Activated T-helper 2 cell treated with anti-CD3 and anti-CD28 coated beads, Interferon-gamma antibody, Interleukin-2, Interleukin-4, amounts not matched to agents 10 μg/mL and 5 μg/mL and 100 μg/mL, durations not matched to agents 14 hours and 24 hours and 36 hours (primary cell): ENCODE measurements at regions not wholly inside any gene's neighbourhood (a gene's known extent, or its start where the extent isn't known, plus 50 kb on each side); places are given as distances from the start of the nearest gene placed in this dataset.

ENCODE experiments used
- DNase-seq: peaks from one replicate; pipeline ENCODE4 v3.0.0; 2021; ENCODE audit warnings: low spot score
- H3K27ac Mint-ChIP-seq: one replicate; pipeline ENCODE4 v1.8.0; 2021; ENCODE audit warnings: mixed read lengths
- H3K27me3 Mint-ChIP-seq: one replicate; pipeline ENCODE4 v1.8.0; 2021; ENCODE audit warnings: low read depth, mixed read lengths
- H3K36me3 Mint-ChIP-seq: one replicate; pipeline ENCODE4 v1.8.0; 2021; ENCODE audit warnings: low read depth, mixed read lengths
- H3K4me1 Mint-ChIP-seq: one replicate; pipeline ENCODE4 v1.8.0; 2021; ENCODE audit warnings: low read depth, mixed read lengths
- H3K4me3 Mint-ChIP-seq: one replicate; pipeline ENCODE4 v1.8.0; 2021; ENCODE audit warnings: low read depth, mild to moderate bottlenecking, moderate library complexity, mixed read lengths
- H3K9me3 Mint-ChIP-seq: one replicate; pipeline ENCODE4 v1.8.0; 2021; ENCODE audit warnings: mixed read lengths
- intact Hi-C: fragments of 100-400 bp; cut with micrococcal nuclease; formaldehyde crosslinking; loops from one replicate; pipeline ENCODE4 v1.15.1; 2023

DNA sequence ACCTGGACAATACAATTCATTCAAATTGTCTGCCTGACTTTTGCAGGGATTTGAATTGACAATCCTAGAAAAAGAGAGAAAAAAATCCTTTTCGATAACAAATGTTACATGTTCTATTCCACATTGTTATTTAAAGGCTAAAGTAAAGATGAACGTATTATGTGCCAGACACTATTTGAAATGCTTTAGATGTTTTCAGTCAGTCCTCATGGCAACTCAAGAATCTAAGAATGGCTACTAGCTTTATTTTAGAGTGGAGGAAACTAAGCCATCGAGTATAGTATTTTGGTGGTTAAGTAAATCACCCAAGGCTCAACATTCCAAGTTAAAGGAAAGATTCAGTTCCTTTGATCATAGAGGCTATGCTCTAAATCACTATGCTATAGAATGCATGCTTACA is 558.6 kb upstream of the MAN1A1 start:
- DNase-seq: no peak
- H3K4me3 Mint-ChIP-seq: no peak overlapping the region
- H3K9me3 Mint-ChIP-seq: no peaks in the 10 kb centered on the region
- H3K27ac Mint-ChIP-seq: no peak overlapping the region
- no peaks in the 10 kb centered on the region for H3K4me1 Mint-ChIP-seq
- no peaks in the 10 kb centered on the region for H3K36me3 Mint-ChIP-seq
- intact Hi-C loops: no loop called here
- H3K27me3 Mint-ChIP-seq: peaks cover 1% of the 10 kb centered on the region

DNA sequence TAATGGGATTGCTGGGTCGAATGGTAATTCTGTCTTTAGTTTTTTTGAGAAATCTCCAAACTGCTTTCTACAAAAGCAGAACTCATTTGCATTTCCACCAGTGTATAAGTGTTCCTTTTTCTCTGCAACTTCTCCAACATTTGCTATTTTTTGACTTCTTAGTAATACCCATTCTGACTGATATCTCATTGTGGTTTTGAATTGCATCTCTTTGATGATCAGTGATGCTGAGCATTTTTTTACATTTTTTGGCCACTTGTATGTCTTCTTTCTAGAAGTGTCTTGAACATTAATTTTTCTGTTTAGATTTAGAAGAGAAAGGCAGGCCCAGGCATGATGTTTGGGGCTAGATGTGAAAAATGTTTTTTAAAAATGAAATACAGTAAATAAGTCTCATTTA is 553.1 kb upstream of the MAN1A1 start:
- Mint-ChIP-seq H3K4me1 (peaks cover 1% of the 10 kb centered on the region), H3K4me3 (no peak overlapping the region), H3K36me3 (no peaks in the 10 kb centered on the region), H3K27ac (no peak overlapping the region), H3K9me3 (no peaks in the 10 kb centered on the region), H3K27me3 (peaks cover 1% of the 10 kb centered on the region)
- DNase-seq: no peak
- intact Hi-C loops: no loop called here

DNA sequence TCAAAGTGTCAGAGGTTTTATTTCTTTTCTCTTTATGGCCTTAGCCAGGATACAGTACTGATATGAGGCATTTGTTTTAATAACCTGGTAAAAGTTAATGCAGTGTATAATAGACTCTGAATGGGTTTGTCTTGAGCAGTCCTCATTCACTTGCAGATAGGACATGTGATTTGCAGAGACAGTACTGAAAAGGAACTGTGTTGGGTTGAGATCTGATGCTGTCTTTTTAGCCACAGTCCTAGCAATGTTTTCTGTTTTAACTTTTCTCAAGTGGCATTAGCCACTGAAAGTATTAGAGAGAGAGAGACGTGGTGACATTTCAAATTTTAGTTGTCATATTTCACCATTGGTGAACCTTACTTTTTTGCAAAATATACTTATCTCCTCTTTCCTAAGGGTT is 547.2 kb upstream of the MAN1A1 start:
- Mint-ChIP-seq H3K27me3 (no peaks in the 10 kb centered on the region), H3K36me3 (no peaks in the 10 kb centered on the region), H3K4me1 (peaks cover 2% of the 10 kb centered on the region), H3K4me3 (no peak overlapping the region), H3K9me3 (no peaks in the 10 kb centered on the region), H3K27ac (no peak overlapping the region)
- no peak for DNase-seq
- intact Hi-C loops: no loop called here

DNA sequence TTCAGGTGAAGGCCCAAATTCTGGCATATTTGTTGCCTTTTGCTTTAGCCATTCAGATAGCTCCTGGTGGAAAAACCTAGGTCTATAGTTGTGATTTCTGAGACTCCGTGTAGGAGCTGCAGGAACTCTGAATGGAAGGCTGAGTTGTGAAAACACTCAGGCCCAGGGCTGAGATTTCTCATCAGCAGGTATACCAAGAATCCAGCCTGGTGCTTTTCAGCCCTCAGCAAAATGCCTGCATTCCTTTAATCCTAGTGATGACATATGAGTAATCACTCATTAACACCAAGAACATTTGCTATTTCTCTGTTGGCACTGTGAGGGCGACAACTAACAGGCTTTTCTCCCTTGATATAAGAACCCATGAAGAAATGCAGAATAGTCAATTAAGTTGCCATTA is 546.1 kb upstream of the MAN1A1 start:
- H3K9me3 Mint-ChIP-seq: no peaks in the 10 kb centered on the region
- no peaks in the 10 kb centered on the region for H3K36me3 Mint-ChIP-seq
- no peak overlapping the region for H3K27ac Mint-ChIP-seq

DNA sequence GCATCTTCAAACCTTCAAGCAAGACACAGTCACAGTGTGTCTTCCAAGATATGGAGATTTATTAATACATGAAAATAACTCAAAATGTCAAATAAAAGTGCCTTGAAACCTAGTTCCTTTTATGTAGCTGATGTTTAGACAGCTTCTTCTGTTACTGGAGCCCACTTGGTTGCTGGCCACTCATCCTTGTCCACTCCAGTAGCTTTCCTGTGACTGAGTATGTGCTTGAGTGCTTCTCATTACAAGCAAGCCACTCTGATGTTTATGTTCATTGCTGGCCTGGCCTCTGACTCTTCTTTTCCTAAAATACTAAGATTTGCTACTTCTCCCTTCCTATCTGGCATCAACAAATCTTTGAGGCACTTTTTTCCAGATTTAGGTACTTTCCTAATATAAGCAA is 545.2 kb upstream of the MAN1A1 start:
- no peak overlapping the region for H3K4me3 Mint-ChIP-seq
- H3K27ac Mint-ChIP-seq: no peak overlapping the region
- no peaks in the 10 kb centered on the region for H3K27me3 Mint-ChIP-seq
- H3K4me1 Mint-ChIP-seq: peaks cover 2% of the 10 kb centered on the region
- intact Hi-C loops: no loop called here
- H3K9me3 Mint-ChIP-seq: no peaks in the 10 kb centered on the region
- H3K36me3 Mint-ChIP-seq: no peaks in the 10 kb centered on the region
- DNase-seq: no peak

More for the DNA sequence above, 546.1 kb upstream of the MAN1A1 start:
- intact Hi-C loops: no loop called here
- peaks cover 2% of the 10 kb centered on the region for H3K4me1 Mint-ChIP-seq
- no peak overlapping the region for H3K4me3 Mint-ChIP-seq
- no peaks in the 10 kb centered on the region for H3K27me3 Mint-ChIP-seq
- no peak for DNase-seq

DNA sequence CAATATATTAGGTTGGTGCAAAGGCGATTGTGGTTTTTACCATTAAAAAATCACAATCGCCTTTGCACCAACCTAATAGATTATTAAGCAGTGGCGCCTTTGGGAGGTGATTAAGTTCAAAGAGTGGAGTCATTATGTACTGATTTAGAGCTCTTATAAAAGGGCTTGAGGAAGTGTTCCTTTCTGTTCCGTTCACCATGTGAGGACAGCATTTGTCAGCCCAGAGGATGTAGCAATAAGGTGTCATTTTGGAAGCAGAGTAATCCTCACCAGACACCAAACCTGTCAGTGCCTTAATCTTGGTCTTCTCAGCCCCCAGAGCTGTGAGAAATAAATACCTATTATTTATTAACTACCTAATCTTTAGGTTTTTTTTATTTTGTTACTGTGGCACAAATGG is 542.1 kb upstream of the MAN1A1 start:
- Mint-ChIP-seq H3K27me3 (no peaks in the 10 kb centered on the region), H3K27ac (no peak overlapping the region), H3K4me1 (peaks cover 2% of the 10 kb centered on the region), H3K36me3 (no peaks in the 10 kb centered on the region), H3K9me3 (no peaks in the 10 kb centered on the region), H3K4me3 (no peak overlapping the region)
- DNase-seq: no peak
- intact Hi-C loops: no loop called here

DNA sequence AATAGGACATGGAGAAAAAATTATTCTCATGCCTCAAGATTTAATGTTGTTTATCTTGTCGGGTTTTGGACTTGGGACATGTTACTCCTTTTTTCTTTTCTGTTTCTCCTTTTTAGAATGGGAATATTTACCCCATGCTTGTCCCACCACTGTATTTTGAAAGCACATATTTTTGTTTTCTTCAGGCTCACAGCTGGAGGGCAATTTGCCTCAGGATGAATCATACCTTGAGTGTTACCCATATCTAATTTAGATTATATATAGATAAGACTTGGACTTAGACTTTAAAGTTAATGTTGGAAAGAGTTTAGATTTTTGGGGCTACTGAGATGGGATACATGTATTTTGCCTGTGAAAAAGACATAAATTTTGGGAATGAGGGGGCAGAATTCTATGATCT is 541.6 kb upstream of the MAN1A1 start:
- Mint-ChIP-seq H3K27ac (no peak overlapping the region), H3K4me3 (no peak overlapping the region), H3K4me1 (peaks cover 2% of the 10 kb centered on the region), H3K36me3 (no peaks in the 10 kb centered on the region), H3K27me3 (no peaks in the 10 kb centered on the region), H3K9me3 (no peaks in the 10 kb centered on the region)
- intact Hi-C loops: no loop called here
- no peak for DNase-seq

DNA sequence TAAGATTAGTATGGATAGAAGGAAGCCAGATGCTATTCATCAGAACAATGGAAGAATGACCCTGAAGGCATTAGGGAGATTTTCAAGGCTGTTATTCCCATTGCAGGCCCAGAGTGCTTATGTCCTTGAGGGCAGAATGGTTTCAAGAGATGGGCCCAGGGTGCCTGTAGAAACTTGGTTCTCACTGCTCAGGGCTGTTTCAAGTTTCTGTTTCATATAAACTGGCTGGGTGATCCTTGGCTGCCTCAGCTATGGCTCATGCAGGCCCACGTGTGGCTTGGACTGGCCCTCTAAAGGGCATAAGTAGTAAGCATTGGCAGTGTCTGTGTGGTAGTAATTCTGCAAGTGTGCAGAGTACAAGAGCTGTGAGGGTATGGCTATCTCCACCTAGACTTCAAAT is 540.9 kb upstream of the MAN1A1 start:
- Mint-ChIP-seq H3K4me1 (peaks cover 2% of the 10 kb centered on the region), H3K9me3 (no peaks in the 10 kb centered on the region), H3K27ac (no peak overlapping the region), H3K36me3 (no peaks in the 10 kb centered on the region), H3K27me3 (no peaks in the 10 kb centered on the region), H3K4me3 (no peak overlapping the region)
- no peak for DNase-seq
- intact Hi-C loops: no loop called here

DNA sequence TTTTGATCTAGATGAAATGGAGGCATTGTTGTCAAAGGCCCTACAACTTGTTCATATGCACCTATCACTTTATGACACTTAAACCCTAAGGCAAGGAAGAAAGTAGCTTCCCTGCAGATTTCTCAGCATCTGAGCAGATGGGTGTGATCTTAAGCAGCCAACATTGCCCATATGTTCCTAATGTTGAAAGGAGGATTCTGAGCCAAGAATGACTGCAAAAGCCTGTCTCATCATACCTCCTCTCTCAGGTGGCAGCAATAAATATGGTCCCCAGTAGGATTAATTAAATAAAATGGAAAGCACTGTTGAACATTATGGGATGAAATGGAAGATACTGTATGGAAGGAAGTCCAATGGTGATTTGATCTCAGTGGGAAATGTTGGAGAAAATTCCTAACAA is 538.1 kb upstream of the MAN1A1 start:
- DNase-seq: no peak
- Mint-ChIP-seq H3K4me3 (no peak overlapping the region), H3K36me3 (no peaks in the 10 kb centered on the region), H3K27me3 (no peaks in the 10 kb centered on the region), H3K27ac (no peak overlapping the region), H3K9me3 (no peaks in the 10 kb centered on the region), H3K4me1 (no peaks in the 10 kb centered on the region)
- intact Hi-C loops: no loop called here

DNA sequence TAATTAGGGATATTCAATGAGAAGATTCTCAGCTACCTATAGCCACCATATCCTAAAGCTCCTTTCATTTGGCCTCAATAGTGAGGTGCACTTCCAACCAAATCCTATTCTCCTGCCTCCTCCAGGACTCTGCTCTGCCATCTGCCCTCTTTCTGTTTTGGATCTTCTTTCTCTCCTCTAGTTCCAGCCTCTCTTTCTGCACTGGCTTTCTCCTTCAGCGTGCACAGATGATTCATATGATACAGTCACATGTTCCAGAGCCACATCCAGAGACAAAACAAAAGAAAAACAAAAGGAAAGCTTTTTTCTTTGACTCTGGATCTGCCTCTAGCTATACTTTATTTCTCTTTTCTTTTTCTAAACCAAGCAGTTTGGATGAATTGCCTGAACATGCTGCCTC is 531.9 kb upstream of the MAN1A1 start:
- H3K9me3 Mint-ChIP-seq: no peaks in the 10 kb centered on the region
- intact Hi-C loops: no loop called here
- no peak overlapping the region for H3K27ac Mint-ChIP-seq
- no peaks in the 10 kb centered on the region for H3K4me1 Mint-ChIP-seq
- no peak overlapping the region for H3K4me3 Mint-ChIP-seq
- peaks cover 2% of the 10 kb centered on the region for H3K27me3 Mint-ChIP-seq
- no peak for DNase-seq
- H3K36me3 Mint-ChIP-seq: no peaks in the 10 kb centered on the region

DNA sequence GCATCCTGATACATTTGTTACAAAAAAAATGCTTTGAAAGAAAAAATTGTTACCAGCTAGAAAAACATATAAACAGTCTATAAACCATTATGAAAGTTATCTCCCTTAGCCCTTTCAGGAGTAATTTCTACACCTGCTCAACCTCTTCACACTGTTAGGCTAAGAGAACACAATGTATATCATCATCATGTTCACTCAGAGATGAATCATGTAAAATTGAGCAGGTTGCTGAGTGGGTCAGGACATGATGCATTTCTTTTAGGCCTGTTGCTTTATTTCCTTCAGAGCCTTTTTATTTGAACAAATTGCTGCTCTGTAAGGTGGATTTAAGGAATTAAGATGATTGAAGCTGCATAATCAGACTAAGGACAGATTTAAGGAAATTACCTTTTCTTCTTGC is 531.3 kb upstream of the MAN1A1 start:
- H3K9me3 Mint-ChIP-seq: no peaks in the 10 kb centered on the region
- no peak overlapping the region for H3K4me3 Mint-ChIP-seq
- H3K27me3 Mint-ChIP-seq: peaks cover 2% of the 10 kb centered on the region
- no peaks in the 10 kb centered on the region for H3K36me3 Mint-ChIP-seq
- H3K27ac Mint-ChIP-seq: no peak overlapping the region
- intact Hi-C loops: no loop called here
- no peaks in the 10 kb centered on the region for H3K4me1 Mint-ChIP-seq
- no peak for DNase-seq

DNA sequence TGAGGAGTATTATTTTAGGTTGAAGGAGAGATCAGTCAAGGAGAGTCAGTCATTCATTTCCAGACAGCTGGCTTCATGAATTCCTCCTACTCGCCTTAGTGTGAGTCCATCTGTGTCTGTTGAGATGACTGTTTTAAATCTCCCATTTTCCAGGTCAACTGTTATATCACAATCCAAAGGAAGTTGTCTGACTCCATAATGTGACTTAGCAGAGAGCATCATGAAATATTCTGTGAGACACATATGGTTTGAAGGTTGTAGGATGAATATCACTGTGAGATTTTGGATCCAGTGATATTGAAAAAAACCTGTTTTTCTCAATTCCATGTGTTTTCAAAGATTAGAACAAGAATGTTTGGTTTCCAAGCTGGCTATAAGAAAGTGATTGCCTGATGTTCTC is 530.2 kb upstream of the MAN1A1 start:
- no peak overlapping the region for H3K27ac Mint-ChIP-seq
- H3K4me1 Mint-ChIP-seq: no peaks in the 10 kb centered on the region
- H3K27me3 Mint-ChIP-seq: peaks cover 5% of the 10 kb centered on the region
- intact Hi-C loops: no loop called here
- no peaks in the 10 kb centered on the region for H3K36me3 Mint-ChIP-seq
- no peak for DNase-seq
- no peaks in the 10 kb centered on the region for H3K9me3 Mint-ChIP-seq
- no peak overlapping the region for H3K4me3 Mint-ChIP-seq

DNA sequence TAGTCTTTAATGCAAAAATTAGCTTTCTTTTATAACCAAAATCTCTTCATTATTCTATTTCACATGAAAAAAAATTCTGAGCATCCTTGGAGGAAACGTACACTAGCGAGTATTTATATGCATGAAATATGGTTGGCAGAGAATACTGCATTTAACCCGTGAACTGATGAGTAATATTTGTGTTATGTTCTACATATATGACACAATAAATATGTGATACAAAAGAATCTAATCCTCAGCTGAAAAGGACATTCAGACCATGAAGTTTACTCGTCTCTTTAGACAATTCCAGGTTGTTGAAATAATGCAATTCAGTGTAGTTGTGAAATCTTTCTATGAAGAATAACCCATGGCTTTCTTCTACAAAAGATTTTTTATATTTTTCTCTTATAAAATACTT is 524.8 kb upstream of the MAN1A1 start:
- intact Hi-C loops: no loop called here
- no peak for DNase-seq
- no peak overlapping the region for H3K27ac Mint-ChIP-seq
- no peaks in the 10 kb centered on the region for H3K9me3 Mint-ChIP-seq
- no peak overlapping the region for H3K4me3 Mint-ChIP-seq
- H3K4me1 Mint-ChIP-seq: no peaks in the 10 kb centered on the region
- H3K36me3 Mint-ChIP-seq: no peaks in the 10 kb centered on the region
- peaks cover 10% of the 10 kb centered on the region for H3K27me3 Mint-ChIP-seq

DNA sequence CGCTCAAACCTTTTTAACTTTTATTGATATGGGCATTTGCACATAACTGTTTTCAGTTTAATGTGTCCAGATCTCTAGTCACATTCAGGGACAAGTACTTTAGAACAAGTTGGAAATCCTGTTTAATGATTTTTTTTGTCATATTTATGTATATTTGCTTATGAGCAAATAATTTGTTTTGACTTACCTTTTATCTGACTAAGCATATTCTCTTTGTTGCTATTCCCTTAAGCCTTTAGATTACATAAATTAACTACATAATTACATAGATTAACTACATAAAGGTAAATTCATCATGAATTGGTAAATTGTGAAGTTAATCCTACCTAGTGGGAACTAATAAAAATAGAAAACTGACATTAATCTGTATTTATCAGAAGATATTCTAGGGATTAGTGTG is 523.5 kb upstream of the MAN1A1 start:
- H3K27ac Mint-ChIP-seq: no peak overlapping the region
- intact Hi-C loops: no loop called here
- H3K27me3 Mint-ChIP-seq: peaks cover 10% of the 10 kb centered on the region
- H3K4me3 Mint-ChIP-seq: no peak overlapping the region
- H3K9me3 Mint-ChIP-seq: no peaks in the 10 kb centered on the region
- no peak for DNase-seq
- H3K36me3 Mint-ChIP-seq: no peaks in the 10 kb centered on the region
- no peaks in the 10 kb centered on the region for H3K4me1 Mint-ChIP-seq
